ENCODE measurements at regions not wholly inside any gene's neighbourhood (a gene's known extent, or its start where the extent isn't known, plus 50 kb on each side); places are given as distances from the start of the nearest gene placed in this dataset.

- TF ChIP-seq EZH2 (IDR thresholded peaks at IDR 0.05; ENCODE audit: insufficient read depth, poor library complexity, severe bottlenecking) (no peak), EZH2phosphoT487 (IDR thresholded peaks at IDR 0.05; ENCODE audit: insufficient read depth, low read depth) (no peak)
These were observed 881.8 kb downstream of the DCDC2C start for GRCh38 chr2:4585057-4585635.

All from GM23248 (cell line).